ENCODE measurements at regions not wholly inside any gene's neighbourhood (a gene's known extent, or its start where the extent isn't known, plus 50 kb on each side); places are given as distances from the start of the nearest gene placed in this dataset.

- TF ChIP-seq POLR2A (IDR thresholded peaks at IDR 0.05) = no peak
- TF ChIP-seq CTCF (IDR thresholded peaks at IDR 0.05) = peak in 2 of 3 donors; percentile 20 to 50
These were observed 88.4 kb downstream of the HFE start for GRCh38 chr6:26175428-26176181.
